ENCODE measurements at regions not wholly inside any gene's neighbourhood (a gene's known extent, or its start where the extent isn't known, plus 50 kb on each side); places are given as distances from the start of the nearest gene placed in this dataset.

GRCh38 chr2:18096836-18097405 is 218.5 kb downstream of the KCNS3 start:
- Histone ChIP-seq H3K9me3 (ENCODE audit: insufficient read depth in 2 of 2, low read depth in 1 of 2, low read length in 1 of 2) (no peaks in the 10 kb centered on the region), H3K23ac (ENCODE audit: insufficient read length) (no peak overlapping the region), H2AFZ (ENCODE audit: low read length) (no peak overlapping the region), H2BK20ac (ENCODE audit: low read length) (no peak overlapping the region), H3K23me2 (ENCODE audit: low read depth, low read length) (0 out of 2 replicates have a peak, but pooled peaks cover 2% of the 10 kb centered on the region), H3K79me1 (ENCODE audit: low read depth, low read length) (no peaks in the 10 kb centered on the region), H3K9ac (replicated peaks in 1 of 4; ENCODE audit: extremely low read depth in 1 of 4, low read depth in 3 of 4, low read length in 3 of 4) (no peak overlapping the region), H2BK120ac (replicated peaks; ENCODE audit: low read depth, low read length) (no peak overlapping the region), H4K8ac (ENCODE audit: extremely low read depth, insufficient read depth, low read length) (no peak overlapping the region), H3K79me2 (ENCODE audit: control insufficient read depth in 1 of 2, insufficient read depth in 2 of 2, low read length in 2 of 2) (no peaks in the 10 kb centered on the region), H4K20me1 (replicated peaks in 1 of 2; ENCODE audit: control insufficient read depth in 1 of 2, insufficient read depth in 2 of 2, low read length in 2 of 2) (no peaks in the 10 kb centered on the region), H3K27me3 (replicated peaks in 1 of 4; ENCODE audit: control insufficient read depth in 3 of 4, extremely low read depth in 1 of 4, insufficient read depth in 3 of 4, low read length in 3 of 4) (no peaks in the 10 kb centered on the region), H4K5ac (ENCODE audit: insufficient read length, low read depth, low read length) (no peak overlapping the region), H2BK15ac (ENCODE audit: low read length) (no peak overlapping the region), H3K4ac (replicated peaks; ENCODE audit: insufficient read length, low read depth, low read length) (no peak overlapping the region), H3K18ac (ENCODE audit: extremely low read depth, low read length) (no peak overlapping the region), H3K36me3 (ENCODE audit: control insufficient read depth in 2 of 4, insufficient read depth in 4 of 4, low read length in 3 of 4) (no peaks in the 10 kb centered on the region), H3K56ac (replicated peaks; ENCODE audit: insufficient read length, low read depth, low read length) (no peak overlapping the region), H3K4me3 (ENCODE audit: extremely low read depth in 1 of 4, insufficient read depth in 2 of 4, low read depth in 3 of 4, low read length in 4 of 4) (no peak overlapping the region), H2BK5ac (ENCODE audit: low read depth, low read length) (no peak overlapping the region), H3K14ac (ENCODE audit: insufficient read length) (no peak overlapping the region), H3K4me2 (ENCODE audit: insufficient read depth in 1 of 2, low read depth in 2 of 2, low read length in 2 of 2) (no peak overlapping the region), H4K91ac (replicated peaks; ENCODE audit: insufficient read length, low read length) (no peak overlapping the region), H2BK12ac (ENCODE audit: low read depth, low read length) (no peak overlapping the region), H2AK5ac (ENCODE audit: low read depth, low read length) (no peak overlapping the region), H3K4me1 (replicated peaks in 1 of 4; ENCODE audit: control insufficient read depth in 3 of 4, insufficient read depth in 4 of 4, low read length in 3 of 4) (no peaks in the 10 kb centered on the region), H3K27ac (ENCODE audit: low read depth, low read length) (no peak overlapping the region)
- DNase-seq (ENCODE audit: low read depth in 1 of 2, low spot score in 2 of 2) (no peak), FAIRE-seq (no peak)
- CTCF ChIA-PET (ENCODE audit: partially characterized antibody) = interaction anchor here (0.6 to 1.6 kb wide), 6 partner anchors 9 to 438 kb away, joined by 3 to 5 read pairs (median 4); no protein-coding TSS in a partner anchor
- TF ChIP-seq YY1 (IDR thresholded peaks at IDR 0.05; ENCODE audit: low read depth, low read length) (no peak), CEBPB (IDR thresholded peaks at IDR 0.05; ENCODE audit: low read depth, low read length) (no peak), RXRA (IDR thresholded peaks at IDR 0.05; ENCODE audit: insufficient read depth, low read depth, low read length) (no peak), NRF1 (IDR thresholded peaks at IDR 0.05; ENCODE audit: low read depth, low read length) (no peak), EGR1 (IDR thresholded peaks at IDR 0.05; ENCODE audit: borderline replicate concordance, low read depth, low read length) (no peak), POLR2AphosphoS5 (IDR thresholded peaks at IDR 0.05; ENCODE audit: low read depth, low read length) (no peak), TAF1 (IDR thresholded peaks at IDR 0.05; ENCODE audit: low read depth, low read length) (no peak)
- 94% methylated on average over 4 of the region's 4 CpGs; no CpG with 5 or more reads in 1 of the 2 experiments for WGBS, 2 experiments (ENCODE audit: extremely low coverage in 1 of 2, insufficient coverage in 1 of 2, insufficient read length in 1 of 2, insufficient replicate concordance in 2 of 2, low coverage in 1 of 2, low lambda C conversion rate in 2 of 2, missing lambda C conversion rate in 1 of 2)
- POLR2A ChIA-PET (ENCODE audit: partially characterized antibody) = no interaction called here
